RPMI8226 (cell line): ENCODE measurements at regions not wholly inside any gene's neighbourhood (a gene's known extent, or its start where the extent isn't known, plus 50 kb on each side); places are given as distances from the start of the nearest gene placed in this dataset.
A peak's percentile ranks its signal among the peaks of the same experiment; 100 is the strongest.

Experiments
- DNase-seq: peaks from one replicate; pipeline ENCODE4 v3.0.0-alpha.2; 2015

DNA sequence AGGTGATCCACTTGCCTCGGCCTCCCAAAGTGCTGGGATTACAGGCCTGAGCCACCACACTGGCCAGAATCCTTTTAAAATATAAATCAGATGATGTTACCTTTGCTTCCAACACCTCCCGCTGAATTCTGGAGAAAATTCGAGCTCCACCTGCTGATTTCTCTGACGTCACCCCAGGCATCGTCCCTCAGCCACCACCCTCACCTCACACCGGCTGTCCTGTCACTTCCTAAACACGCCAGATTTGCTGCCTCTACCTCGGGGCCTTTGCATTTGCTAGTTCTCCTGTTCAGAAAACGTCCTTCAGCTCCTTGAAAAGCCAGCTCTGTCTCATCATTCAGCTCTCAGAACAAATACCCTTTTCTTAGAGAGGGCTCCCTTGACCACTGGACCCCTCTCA is 57.9 kb downstream of the FBXO2 start:
- DNase-seq, result no peak

DNA sequence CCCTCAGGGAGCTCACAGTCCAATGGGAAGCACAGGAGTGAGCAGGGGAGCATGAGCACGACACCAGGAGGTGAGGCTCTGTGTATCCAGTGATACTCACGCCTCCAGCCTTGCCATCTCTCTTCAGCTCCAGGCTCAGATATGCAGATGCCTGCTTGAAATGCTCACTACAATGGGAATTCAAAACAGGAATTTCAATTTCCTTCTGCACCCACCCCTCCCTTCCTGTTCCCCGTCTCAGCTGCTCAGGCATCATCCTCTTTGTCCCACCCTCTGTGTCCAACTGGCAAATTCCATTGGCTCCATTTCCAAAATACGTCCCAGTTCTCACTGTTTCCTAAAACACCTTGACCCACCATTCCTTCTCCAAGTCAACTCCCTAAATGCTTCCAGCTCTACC is 58.9 kb downstream of the FBXO2 start:
- no peak for DNase-seq

DNA sequence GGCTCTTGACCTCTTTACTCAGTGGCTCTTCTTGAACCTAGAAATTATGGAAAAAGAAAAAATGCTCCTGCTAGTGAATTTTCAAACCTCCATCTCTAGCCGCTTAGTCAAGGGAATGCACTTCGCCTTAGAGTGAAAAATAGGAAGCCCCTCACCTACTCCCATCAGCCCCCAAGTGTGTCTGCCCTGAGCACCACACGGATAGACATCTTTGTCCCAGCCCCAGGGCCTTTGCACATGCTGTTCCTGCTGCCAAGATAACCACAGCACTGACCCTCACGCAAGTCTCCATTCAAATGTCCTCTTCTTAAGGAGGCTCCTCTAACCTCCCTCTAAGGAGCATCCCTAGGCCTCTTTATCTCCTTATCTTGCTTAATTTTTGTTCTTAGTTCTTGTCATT is 59.6 kb downstream of the FBXO2 start:
- DNase-seq, result no peak

DNA sequence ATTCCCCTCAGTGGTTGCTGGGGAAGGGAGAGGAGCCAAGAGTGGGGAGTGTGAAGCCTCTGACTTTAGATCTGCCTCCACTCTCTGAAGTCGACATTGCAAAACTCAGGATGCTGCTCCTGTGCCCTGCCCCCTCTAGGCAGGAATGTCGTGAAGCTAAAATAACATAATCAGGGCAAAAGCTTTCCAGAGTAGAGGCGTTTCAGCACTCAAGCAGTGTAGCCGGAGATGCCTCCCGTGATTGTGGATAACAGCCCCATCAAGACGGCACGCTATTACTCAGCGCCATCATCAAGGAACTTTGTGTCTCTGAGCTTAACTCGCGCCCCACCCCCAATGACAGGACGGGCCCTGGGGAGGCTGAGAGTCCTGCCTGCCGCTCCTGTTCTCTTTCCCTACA is 60.0 kb downstream of the FBXO2 start:
- no peak for DNase-seq

DNA sequence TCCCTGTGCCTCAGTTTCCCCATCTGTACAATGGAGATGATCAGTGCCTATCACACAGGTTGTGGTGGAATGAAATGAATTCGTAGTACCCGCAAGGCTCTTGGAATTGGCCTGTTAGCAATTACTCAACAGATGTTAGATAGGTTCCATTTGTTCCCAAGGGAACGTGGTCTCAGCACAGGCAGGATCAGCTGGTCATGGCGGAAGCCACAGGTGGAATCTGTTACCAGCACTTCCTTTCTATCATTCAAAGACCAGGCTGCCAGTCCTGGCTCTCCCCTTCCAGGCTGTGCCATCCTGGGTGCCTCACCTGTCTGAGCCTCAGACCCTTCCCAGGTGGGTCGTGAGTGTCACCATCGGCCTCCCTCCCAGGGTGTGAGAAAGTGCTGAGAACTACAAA is 61.5 kb downstream of the FBXO2 start:
- no peak for DNase-seq

DNA sequence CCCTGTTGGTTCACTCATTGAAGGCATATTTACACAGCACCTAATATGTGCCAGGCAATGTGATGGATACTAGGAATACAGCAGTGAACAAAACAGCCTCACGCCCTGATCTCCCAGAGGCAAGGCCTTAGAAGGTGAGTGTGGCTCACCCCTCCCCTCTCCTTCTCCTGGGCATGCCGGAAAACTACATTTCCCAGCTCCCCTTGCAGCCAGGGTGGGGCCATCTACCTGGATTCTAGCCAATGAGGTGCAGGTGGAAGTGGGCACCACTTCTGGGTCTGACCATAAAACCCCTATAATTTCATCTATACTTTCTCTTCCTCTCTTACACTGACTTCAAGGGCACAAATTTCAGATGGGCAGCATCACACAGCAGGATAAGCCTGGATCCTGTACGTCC is 63.8 kb downstream of the FBXO2 start:
- DNase-seq, result peak; percentile 85
